Skeletal muscle satellite cell (primary cell): ENCODE measurements at regions not wholly inside any gene's neighbourhood (a gene's known extent, or its start where the extent isn't known, plus 50 kb on each side); places are given as distances from the start of the nearest gene placed in this dataset.

ENCODE experiments used
- H3K27me3 ChIP-seq: 2 replicates; pipeline ENCODE4 v1.7.0; 2013; ENCODE audit warnings: low read length; ENCODE audit not compliant: control insufficient read depth, insufficient read depth
- H3K36me3 ChIP-seq: 2 replicates; pipeline ENCODE4 v1.7.0; 2013; ENCODE audit warnings: mild to moderate bottlenecking, control low read depth, low read length; ENCODE audit not compliant: insufficient read depth
- H3K4me1 ChIP-seq: 2 replicates; pipeline ENCODE4 v1.7.0; 2013; ENCODE audit warnings: low read length; ENCODE audit not compliant: control insufficient read depth, insufficient read depth
- H3K4me2 ChIP-seq: 2 replicates; pipeline ENCODE4 v1.7.0; 2013; ENCODE audit warnings: mild to moderate bottlenecking, low read length
- H3K4me3 ChIP-seq: 2 replicates; pipeline ENCODE4 v1.7.0; 2013; ENCODE audit warnings: low read length
- H3K9ac ChIP-seq: 2 replicates; pipeline ENCODE4 v1.7.0; 2013; ENCODE audit warnings: mild to moderate bottlenecking, low read depth, low read length, moderate library complexity
- H3K9me3 ChIP-seq: replicated peaks from 2 replicates; pipeline ENCODE4 v1.7.0; 2013; ENCODE audit warnings: mild to moderate bottlenecking, control low read depth, low read length

DNA sequence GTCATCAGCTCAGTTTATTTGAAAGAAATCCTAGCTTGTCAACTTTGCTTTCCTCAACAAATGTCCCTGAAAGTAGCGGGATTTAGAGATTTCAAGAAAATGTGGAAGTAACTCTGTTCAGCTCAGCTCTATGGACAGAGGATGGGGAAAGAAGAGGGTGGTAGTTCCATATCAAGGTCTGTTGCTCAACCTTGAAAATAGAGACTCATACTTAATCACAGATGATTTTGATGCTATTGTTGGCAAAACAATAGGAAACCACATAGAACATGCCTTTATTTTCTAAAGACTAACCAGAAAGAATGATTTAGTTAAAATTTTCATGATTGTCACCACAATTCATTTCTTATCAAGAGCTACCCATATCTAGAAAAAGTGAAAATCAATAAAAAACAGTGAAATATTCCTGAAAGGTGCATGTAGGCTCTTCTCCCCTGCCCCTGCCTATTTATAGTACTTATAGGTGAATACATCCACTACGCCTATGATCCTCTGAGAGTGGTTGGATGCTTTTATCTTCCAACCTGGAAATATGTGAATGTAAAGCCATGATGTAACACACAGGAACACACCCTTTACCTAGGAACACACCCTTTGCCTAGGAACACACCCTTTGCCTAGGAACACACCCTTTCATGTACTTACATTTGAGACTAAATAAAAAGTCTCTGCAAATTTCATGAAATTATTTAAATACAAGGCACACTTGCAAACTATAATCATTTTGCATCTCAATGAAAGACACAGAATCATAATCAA lies 65.8 kb downstream of the ETAA1 start:
- Histone ChIP-seq H3K4me2 (no peak overlapping the region), H3K27me3 (no peaks in the 10 kb centered on the region), H3K9ac (no peak overlapping the region), H3K4me1 (peaks cover 7% of the 10 kb centered on the region), H3K36me3 (no peaks in the 10 kb centered on the region), H3K4me3 (no peak overlapping the region), H3K9me3 (no peaks in the 10 kb centered on the region)

DNA sequence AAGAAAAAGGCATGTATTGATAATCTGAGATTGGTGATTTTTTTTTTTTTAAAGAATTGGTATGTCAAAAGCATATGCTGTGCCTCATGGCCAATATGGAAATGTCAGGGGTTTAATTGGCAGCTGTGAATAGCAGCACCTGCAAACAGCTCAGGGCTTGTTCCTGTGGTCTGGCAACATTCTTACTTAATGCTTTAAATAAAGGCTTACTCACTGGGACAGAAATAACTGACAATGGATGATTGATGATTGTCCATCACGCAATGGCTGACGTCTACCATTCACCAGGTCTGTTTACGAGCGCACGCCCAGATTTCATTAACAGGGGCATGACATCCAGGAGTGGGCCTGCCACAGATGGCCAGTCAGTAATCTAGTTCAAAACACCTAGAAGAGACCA lies 66.7 kb downstream of the ETAA1 start:
- Histone ChIP-seq H3K9me3 (no peaks in the 10 kb centered on the region), H3K4me2 (no peak overlapping the region), H3K4me1 (peaks cover 7% of the 10 kb centered on the region), H3K36me3 (no peaks in the 10 kb centered on the region), H3K4me3 (no peak overlapping the region), H3K9ac (no peak overlapping the region), H3K27me3 (no peaks in the 10 kb centered on the region)

DNA sequence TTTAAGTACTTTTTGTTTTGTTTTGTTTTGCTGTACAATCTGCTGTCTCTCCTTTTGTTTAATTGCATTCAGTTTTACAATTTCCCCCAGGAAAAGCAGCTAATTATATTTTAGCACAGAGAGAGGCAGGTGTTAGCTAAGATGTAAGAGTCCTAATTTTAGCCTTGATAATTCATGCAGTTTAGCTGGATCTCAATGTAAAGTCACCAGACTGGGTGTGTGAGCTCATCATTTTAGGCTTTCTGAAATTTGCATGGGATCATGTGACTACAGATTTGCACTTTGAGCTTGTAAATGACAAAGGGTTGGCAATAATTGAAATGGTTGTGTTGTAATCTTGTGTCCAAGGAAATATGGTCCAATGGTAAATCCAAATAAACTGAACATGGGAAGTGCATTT lies 68.5 kb downstream of the ETAA1 start:
- Histone ChIP-seq H3K27me3 (no peaks in the 10 kb centered on the region), H3K9ac (no peak overlapping the region), H3K36me3 (no peaks in the 10 kb centered on the region), H3K4me3 (no peak overlapping the region), H3K4me2 (no peak overlapping the region), H3K4me1 (peaks cover 7% of the 10 kb centered on the region), H3K9me3 (no peaks in the 10 kb centered on the region)

DNA sequence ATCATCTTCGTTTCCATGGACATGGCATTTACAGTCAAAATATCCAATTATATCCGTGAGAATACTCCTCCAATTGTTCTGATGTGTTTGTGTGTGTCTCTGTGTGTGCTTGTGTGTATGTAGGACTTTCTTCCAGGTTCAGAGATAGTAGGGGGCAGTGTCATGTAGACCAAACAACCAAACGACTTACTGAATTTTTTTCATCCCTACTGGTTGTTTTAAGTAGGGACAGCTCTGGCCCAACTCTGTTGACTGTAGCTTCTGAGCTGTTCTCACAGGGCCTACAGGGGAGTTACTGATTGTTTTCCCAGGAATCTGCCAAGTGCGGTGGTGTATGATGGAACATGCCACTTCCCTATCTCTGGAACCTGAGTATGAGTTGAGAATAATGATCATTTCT lies 69.6 kb downstream of the ETAA1 start:
- Histone ChIP-seq H3K27me3 (no peaks in the 10 kb centered on the region), H3K9ac (no peak overlapping the region), H3K4me2 (no peak overlapping the region), H3K4me3 (no peak overlapping the region), H3K9me3 (no peaks in the 10 kb centered on the region), H3K36me3 (no peaks in the 10 kb centered on the region), H3K4me1 (peaks cover 7% of the 10 kb centered on the region)

DNA sequence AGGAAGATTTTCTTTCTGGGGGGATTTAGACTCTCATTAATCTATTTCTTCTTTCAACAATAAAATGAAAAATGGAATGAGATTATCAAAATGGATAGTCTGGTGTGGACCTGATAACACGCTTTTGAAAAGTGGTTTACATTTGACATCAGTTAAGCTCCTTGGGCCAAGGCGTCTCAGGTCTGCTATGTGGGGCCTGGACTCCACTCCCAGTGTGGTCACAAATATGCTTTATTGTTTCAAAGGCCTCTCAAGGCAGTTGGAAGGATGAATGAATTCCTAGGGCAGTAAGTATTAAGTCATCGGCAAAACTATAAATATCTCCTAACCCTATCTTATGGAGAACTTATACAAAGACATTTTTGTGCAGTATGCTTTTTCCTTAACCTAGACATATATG lies 74.5 kb downstream of the ETAA1 start:
- H3K4me2 ChIP-seq, result no peak overlapping the region
- H3K36me3 ChIP-seq, result no peaks in the 10 kb centered on the region
- H3K4me1 ChIP-seq, result no peaks in the 10 kb centered on the region
- no peak overlapping the region for H3K4me3 ChIP-seq
- H3K9me3 ChIP-seq, result no peaks in the 10 kb centered on the region
- no peak overlapping the region for H3K9ac ChIP-seq
- H3K27me3 ChIP-seq, result no peaks in the 10 kb centered on the region

DNA sequence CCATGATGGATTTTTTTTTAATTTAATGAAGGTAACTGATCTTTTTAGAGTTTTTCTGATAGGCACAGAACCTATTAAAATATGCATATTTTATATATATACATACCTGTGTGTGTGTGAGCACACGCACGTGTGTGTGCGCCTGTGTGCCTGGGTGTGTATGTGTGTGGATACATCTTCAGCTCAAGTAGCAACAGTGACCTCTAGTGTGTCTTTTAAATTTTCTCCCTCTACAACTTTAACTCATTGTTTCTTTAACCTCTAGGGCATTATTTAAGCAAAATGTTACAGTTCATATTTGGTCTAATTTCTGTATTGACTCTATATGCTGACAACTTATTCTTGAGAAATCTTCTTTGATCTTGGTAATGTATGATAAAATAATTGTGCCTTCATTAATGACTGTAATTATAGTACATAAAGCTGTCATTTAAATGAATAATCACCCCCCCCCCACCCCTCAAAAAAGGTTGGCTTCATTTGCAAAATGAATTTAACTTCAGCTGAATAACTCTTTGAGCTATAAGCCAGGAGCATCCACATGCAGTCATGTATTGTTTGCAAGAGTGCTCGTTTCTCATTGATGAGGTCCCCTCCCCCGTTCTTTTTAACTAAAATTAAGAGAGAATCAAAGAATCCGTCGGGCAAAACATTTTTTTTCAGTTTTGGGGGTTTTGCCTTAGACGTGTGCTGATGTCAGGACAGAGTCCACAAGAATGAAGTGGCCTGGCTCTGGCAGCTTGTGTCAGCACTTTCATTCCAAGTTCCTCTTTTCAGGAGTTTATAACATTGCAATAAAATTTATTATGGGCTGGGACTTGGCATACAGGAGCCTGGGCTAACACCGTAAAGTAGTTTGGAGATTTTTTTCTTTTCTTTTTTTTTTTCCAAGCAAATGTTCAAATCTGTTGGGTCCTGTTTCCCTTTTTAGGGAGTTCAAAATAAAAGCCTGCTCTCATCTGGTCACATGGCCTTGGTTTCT lies 80.0 kb downstream of the ETAA1 start:
- Histone ChIP-seq H3K27me3 (no peaks in the 10 kb centered on the region), H3K9me3 (no peaks in the 10 kb centered on the region), H3K9ac (no peak overlapping the region), H3K4me2 (no peak overlapping the region), H3K36me3 (no peaks in the 10 kb centered on the region), H3K4me1 (peaks cover 4% of the 10 kb centered on the region), H3K4me3 (no peak overlapping the region)

DNA sequence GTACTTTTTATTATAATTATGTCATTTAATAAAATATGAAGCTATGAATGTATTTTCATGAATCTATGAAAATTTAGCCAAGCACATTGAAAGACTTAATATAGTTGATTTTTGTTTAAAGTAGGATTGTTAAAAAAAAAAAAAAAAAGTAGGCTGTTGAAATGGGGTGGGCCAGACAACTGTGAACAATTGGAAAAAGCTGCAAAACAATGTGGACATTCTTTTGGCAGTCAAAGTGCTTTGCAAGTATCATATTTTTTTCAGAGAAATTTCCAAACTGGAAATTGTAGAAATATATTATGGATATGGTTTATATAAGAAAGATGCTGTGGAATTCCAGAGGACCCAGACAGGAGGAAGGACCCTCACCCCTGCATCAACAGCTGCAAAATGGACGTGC lies 82.1 kb downstream of the ETAA1 start:
- Histone ChIP-seq H3K4me1 (peaks cover 4% of the 10 kb centered on the region), H3K4me3 (no peak overlapping the region), H3K9me3 (no peaks in the 10 kb centered on the region), H3K36me3 (no peaks in the 10 kb centered on the region), H3K27me3 (no peaks in the 10 kb centered on the region), H3K9ac (no peak overlapping the region), H3K4me2 (no peak overlapping the region)

DNA sequence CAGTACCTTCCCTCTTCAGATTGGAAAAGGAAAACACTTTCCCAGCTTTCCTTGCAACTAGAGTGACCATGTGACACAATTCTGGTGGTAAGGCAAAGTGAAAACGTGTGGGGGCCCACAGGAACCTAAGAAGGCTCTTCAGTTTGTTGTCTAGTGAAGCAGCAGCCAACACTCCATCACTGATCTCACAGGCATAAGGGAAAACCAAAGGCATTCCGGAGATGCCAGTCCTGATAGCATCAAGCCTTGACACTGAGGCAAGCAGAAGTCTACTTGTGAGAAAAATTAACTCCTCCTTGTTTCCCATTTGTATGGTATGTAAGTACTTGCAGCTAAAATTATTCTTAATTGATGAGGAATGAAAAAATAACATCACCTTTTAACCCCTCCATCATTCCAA lies 88.3 kb downstream of the ETAA1 start:
- Histone ChIP-seq H3K4me1 (peaks cover 5% of the 10 kb centered on the region), H3K4me2 (no peak overlapping the region), H3K4me3 (no peak overlapping the region), H3K9ac (no peak overlapping the region), H3K36me3 (no peaks in the 10 kb centered on the region), H3K27me3 (no peaks in the 10 kb centered on the region), H3K9me3 (no peaks in the 10 kb centered on the region)

DNA sequence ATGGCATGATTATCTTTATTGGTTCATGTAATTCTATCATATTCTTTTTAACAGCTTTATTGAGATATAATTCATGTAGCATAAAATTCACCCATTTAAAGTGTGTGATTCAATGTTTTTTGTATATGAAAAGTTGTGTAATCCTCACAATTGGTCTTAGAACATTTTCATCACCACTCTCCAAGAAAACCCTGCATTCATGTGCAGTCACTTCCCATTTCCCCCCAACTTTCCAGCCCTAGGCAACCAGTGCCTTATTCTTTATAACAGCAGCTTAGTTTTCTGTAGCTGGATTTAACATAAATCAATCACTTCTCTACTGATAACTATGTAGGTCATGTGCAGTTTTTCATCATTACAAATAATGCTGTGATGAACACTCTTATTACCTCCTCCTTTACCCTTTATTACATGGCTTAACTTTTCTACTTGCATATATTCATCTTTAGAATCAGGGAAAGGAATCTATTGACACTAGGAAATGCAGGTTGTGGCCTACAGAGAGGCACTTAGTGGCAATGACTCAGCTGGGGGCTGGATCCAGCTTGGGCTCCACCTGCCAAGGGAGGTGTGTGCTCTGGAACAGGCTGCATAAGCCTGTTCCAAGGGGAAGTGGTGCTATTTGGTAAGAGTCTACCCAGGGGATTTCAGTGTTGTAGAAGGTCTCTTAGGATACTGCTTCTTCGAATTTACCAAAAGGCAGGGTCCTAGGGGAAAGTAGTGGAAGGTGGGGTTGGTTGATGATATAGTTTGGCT lies 89.1 kb downstream of the ETAA1 start:
- H3K36me3 ChIP-seq, result no peaks in the 10 kb centered on the region
- peaks cover 5% of the 10 kb centered on the region for H3K4me1 ChIP-seq
- no peaks in the 10 kb centered on the region for H3K9me3 ChIP-seq
- no peaks in the 10 kb centered on the region for H3K27me3 ChIP-seq
- no peak overlapping the region for H3K4me2 ChIP-seq
- no peak overlapping the region for H3K4me3 ChIP-seq
- no peak overlapping the region for H3K9ac ChIP-seq

DNA sequence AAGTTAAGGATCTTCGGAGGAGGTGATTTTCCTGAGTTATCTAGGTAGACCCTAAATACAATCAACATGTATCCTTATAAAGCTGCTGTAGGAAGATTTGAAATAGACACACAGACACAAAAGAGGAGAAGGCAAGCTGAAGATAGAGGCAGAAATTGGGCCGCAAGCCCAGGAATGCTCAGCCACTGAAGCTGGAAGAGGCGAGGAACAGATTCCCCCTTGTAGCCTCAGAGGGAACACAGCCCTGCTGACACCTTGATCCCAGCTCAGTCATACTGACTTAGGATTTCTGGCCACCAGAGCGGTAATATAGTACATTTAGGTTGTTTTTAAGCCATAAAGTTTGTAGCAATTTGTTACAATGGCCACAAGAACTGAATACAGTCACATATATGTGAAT lies 90.9 kb downstream of the ETAA1 start:
- no peak overlapping the region for H3K9ac ChIP-seq
- no peak overlapping the region for H3K4me3 ChIP-seq
- H3K4me2 ChIP-seq, result no peak overlapping the region
- no peaks in the 10 kb centered on the region for H3K27me3 ChIP-seq
- H3K9me3 ChIP-seq, result no peaks in the 10 kb centered on the region
- H3K4me1 ChIP-seq, result peaks cover 5% of the 10 kb centered on the region
- H3K36me3 ChIP-seq, result no peaks in the 10 kb centered on the region

DNA sequence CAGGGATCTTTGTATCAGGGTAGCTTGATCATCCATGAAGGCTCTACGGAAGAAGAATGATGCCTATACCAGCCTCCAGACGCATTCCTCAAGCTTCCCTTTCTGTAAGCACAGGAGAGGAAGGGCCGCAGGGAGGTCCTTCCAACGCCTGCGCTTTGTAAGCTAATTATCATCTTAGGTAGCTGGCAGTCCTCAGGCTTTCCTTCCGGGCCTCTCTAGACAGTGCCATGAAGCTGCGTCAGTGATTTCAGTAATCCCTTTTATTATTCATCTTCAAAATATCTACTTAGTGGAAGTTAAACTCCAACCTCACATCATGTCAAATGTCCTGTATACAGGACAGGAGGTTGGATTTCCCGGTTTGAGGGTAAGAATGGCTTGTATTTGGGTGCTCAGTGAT lies 92.3 kb downstream of the ETAA1 start:
- H3K4me2 ChIP-seq, result no peak overlapping the region
- H3K4me1 ChIP-seq, result peaks cover 5% of the 10 kb centered on the region
- H3K27me3 ChIP-seq, result no peaks in the 10 kb centered on the region
- H3K9me3 ChIP-seq, result no peaks in the 10 kb centered on the region
- H3K36me3 ChIP-seq, result no peaks in the 10 kb centered on the region
- H3K4me3 ChIP-seq, result no peak overlapping the region
- H3K9ac ChIP-seq, result no peak overlapping the region
